AG10803 (cell line): ENCODE measurements at regions not wholly inside any gene's neighbourhood (a gene's known extent, or its start where the extent isn't known, plus 50 kb on each side); places are given as distances from the start of the nearest gene placed in this dataset.

Source experiments
- DNase-seq: peaks from one replicate; pipeline ENCODE4 v3.0.0; 2010; ENCODE audit warnings: low read depth
- H3K4me3 ChIP-seq: 2 replicates; pipeline ENCODE4 v1.5.1; 2011; ENCODE audit warnings: mild to moderate bottlenecking, low read length, control low read depth
- TF ChIP-seq, protein P1 (sequence below): conservative IDR thresholded peaks from 2 replicates; pipeline ENCODE4 v1.5.1; 2011; ENCODE audit warnings: mild to moderate bottlenecking, low read length, control low read depth, inconsistent platforms

DNA sequence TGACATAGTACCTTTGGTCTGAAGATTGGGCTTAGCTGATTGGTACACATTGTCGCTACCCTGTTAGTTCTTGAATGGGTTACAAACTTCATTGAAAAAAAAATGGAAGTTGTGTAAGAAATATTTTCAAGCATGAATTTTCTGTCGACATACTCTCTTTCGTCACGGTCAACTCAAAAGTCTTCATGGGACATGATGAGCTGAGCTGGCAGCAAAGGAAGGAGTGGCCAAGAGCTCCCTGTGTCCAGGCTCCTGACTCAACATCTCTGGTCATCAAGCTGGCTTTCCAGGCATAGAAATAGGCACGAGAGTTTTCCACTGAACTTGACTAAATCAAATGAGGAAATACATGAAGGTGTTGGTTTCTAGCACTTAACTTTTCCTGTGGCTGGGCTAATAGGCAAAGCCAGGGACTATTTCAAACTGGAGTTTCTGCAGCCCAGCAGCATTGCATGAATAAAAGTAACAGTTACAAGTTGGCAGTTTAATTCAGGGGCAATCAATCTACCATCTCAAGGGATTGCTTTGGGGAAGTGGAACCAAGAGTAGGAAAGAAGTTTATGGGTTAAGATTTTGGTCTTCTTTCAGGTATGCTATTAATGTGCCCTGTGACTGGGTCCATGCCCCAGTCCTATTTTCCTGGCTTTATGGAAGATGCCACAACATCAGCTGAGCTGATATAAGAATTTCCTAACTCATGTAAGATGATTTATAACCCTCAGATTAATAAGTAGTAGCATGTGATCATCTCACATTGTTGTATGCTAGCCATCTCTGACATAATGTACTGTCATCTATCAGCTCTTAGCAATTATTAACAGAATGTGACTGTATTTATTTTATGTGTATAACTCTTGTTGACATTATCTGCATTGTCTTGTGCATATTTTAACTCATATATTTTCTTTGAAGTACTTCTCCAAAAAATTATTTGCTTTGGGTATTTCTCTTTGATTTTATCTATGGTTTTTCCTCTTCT, 385.8 kb downstream of the DLEU7 start:
- DNase-seq = no peak
- no peak overlapping the region for H3K4me3 ChIP-seq
- TF ChIP-seq, protein P1, sequence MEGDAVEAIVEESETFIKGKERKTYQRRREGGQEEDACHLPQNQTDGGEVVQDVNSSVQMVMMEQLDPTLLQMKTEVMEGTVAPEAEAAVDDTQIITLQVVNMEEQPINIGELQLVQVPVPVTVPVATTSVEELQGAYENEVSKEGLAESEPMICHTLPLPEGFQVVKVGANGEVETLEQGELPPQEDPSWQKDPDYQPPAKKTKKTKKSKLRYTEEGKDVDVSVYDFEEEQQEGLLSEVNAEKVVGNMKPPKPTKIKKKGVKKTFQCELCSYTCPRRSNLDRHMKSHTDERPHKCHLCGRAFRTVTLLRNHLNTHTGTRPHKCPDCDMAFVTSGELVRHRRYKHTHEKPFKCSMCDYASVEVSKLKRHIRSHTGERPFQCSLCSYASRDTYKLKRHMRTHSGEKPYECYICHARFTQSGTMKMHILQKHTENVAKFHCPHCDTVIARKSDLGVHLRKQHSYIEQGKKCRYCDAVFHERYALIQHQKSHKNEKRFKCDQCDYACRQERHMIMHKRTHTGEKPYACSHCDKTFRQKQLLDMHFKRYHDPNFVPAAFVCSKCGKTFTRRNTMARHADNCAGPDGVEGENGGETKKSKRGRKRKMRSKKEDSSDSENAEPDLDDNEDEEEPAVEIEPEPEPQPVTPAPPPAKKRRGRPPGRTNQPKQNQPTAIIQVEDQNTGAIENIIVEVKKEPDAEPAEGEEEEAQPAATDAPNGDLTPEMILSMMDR = no peak

DNA sequence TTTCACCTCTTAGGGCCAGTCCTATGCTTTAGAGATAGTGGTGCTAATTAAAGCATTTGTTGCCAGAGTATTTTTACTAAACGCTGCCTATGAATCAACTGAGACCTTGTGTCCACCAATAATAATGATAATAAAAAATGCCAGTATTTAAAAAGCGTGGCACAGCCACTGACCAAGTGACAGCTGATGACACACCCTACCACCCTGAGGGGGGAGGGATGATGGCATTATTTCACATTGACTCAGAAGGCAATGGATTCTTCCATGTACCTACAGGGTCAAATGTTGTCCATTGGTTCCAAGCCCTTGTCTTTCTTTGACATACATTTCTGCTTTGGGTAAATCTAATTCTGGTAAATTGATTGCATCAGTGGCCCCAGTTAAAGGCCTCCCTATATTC, 384.4 kb downstream of the DLEU7 start:
- no peak for DNase-seq
- TF ChIP-seq, protein P1 = no peak
- H3K4me3 ChIP-seq = no peak overlapping the region

DNA sequence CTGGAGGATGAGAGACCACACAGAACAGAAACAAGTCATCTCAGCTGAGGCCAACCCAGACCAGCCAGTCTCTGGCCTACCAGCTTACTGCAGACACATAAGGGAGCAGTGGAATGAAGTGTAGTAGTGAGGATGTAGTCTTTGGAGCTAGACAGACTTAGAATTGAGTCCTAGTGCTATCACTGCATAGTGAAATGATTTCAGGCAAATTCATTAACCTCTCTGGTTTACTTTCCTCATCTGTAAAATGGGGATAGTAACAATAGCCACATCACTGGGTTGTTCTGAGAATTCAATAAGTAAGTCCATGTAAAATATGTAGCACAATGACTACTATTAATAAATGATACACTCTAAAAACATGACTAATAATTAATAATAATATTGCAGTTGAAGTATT, 383.8 kb downstream of the DLEU7 start:
- no peak for DNase-seq
- TF ChIP-seq, protein P1 = no peak
- H3K4me3 ChIP-seq = no peak overlapping the region

DNA sequence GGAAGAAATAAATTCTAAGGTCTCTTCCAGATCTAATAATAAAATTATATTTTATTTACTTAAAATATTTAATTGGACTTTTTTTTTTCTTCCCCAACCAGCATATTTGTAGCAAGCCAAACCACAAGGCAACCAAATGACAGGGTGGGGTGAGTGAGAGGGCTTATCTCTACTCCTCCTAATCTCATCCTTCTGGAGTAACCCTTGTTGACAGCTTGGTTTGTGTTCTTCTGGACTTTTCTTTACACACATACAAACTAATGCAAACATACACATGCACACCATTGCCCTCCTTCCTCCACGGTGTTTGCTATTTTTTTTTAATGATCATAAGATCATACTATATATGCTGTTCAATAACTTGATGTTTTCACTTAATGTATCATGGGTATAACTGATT, 383.1 kb downstream of the DLEU7 start:
- H3K4me3 ChIP-seq = no peak overlapping the region
- no peak for DNase-seq
- TF ChIP-seq, protein P1 = no peak

DNA sequence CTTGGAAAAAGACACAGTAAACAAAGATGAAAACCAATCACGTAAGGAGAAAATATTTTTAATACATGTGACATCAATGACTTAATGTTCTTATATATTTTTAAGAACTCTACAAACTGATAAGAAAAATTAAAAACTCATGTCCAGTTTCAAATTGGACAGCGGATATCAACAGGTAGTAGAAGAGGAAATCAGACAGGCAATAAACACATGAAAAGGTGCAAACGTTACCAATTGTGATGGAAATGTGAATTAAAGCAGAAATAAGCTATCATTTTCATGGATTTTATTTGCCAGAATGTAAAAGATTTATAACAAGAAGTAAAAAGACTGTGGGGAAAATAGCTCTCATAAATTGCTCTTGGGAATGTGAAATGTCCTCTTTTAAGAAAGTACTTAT, 382.3 kb downstream of the DLEU7 start:
- TF ChIP-seq, protein P1 = no peak
- no peak for DNase-seq
- no peak overlapping the region for H3K4me3 ChIP-seq

DNA sequence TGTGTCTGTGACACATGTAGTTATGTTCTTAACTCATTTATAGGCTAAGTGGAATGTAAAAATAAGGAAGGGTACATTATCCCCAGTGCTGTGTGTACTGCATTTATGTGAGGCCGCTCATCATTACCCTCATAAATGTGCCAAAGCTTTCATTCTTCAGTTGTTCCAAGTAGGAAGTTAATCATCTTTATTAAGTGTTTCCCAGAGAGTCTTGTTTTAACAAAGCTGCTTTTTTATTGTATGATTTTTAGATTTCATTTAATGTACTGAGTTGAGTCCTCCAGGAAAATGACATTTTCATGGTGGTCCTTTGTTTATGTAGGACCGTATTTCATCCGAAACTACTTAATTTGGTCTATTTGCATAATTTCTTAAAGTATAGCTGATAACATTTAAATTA, 379.8 kb downstream of the DLEU7 start:
- TF ChIP-seq, protein P1 = no peak
- no peak for DNase-seq
- H3K4me3 ChIP-seq = no peak overlapping the region
